Gastroesophageal sphincter (tissue), 4 donors: ENCODE measurements at regions not wholly inside any gene's neighbourhood (a gene's known extent, or its start where the extent isn't known, plus 50 kb on each side); places are given as distances from the start of the nearest gene placed in this dataset.
A peak's percentile ranks its signal among the peaks of the same experiment; 100 is the strongest.

Experiments
- ATAC-seq: fragments of 150-250 bp; one replicate; pipeline ENCODE4 v1.9.1; 2016; ENCODE audit warnings: mild to moderate bottlenecking, moderate library complexity
- H3K27ac ChIP-seq, 4 donors: fragments of 200-600 bp; sonication (generic) in 3 of 4; 1 replicate in 3 of 4; 2 replicates in 1 of 4; pipeline ENCODE4 v1.5.1; 2016 to 2019
- H3K27me3 ChIP-seq: fragments of 200-600 bp; sonication (generic); one replicate; pipeline ENCODE4 v1.5.1; 2019
- H3K36me3 ChIP-seq, 2 donors: fragments of 200-600 bp; sonication (generic); one replicate each; pipeline ENCODE4 v1.5.1; 2019; ENCODE audit warnings: control low read depth in 1 of 2
- H3K4me1 ChIP-seq, 3 donors: fragments of 200-600 bp; sonication (generic); 1 replicate in 2 of 3; 2 replicates in 1 of 3; pipeline ENCODE4 v1.5.1; 2016 to 2019; ENCODE audit warnings: control low read depth in 2 of 3
- H3K4me3 ChIP-seq, 2 donors: fragments of 200-600 bp; sonication (generic); one replicate each; pipeline ENCODE4 v1.5.1; 2019; ENCODE audit warnings: mild to moderate bottlenecking in 1 of 2, moderate library complexity in 1 of 2
- H3K9me3 ChIP-seq, 3 donors: fragments of 200-600 bp; sonication (generic); one replicate each; pipeline ENCODE4 v1.5.1; 2017 to 2019; ENCODE audit warnings: control low read depth in 2 of 3
- CTCF ChIP-seq, 4 experiments: fragments of 200-600 bp in 2 of 4; fragments of 450-650 bp in 2 of 4; sonication (generic) in 1 of 4; IDR thresholded peaks; one replicate each; pipeline ENCODE4 v1.5.1; 2017 to 2019; ENCODE audit warnings: antibody characterized with exemption in 4 of 4, mild to moderate bottlenecking in 2 of 4, moderate library complexity in 2 of 4
- EP300 ChIP-seq: sonication (generic); formaldehyde crosslinking; IDR thresholded peaks from one replicate; pipeline ENCODE4 v1.6.1; 2017; ENCODE audit warnings: antibody characterized with exemption, mild to moderate bottlenecking
- POLR2A ChIP-seq, 2 donors: fragments of 450-650 bp; IDR thresholded peaks; one replicate each; pipeline ENCODE4 v1.6.1; 2017; ENCODE audit warnings: antibody characterized with exemption in 2 of 2, mild to moderate bottlenecking in 2 of 2, moderate library complexity in 1 of 2
- POLR2AphosphoS5 ChIP-seq: sonication (generic); formaldehyde crosslinking; IDR thresholded peaks from one replicate; pipeline ENCODE4 v1.6.1; 2017; ENCODE audit warnings: antibody characterized with exemption
- WGBS, 2 donors: methylation state at CpG; one replicate each; pipeline ENCODE4 v1.1.5; 2018; ENCODE audit warnings: low coverage in 1 of 2; 5-methylcytosine and 5-hydroxymethylcytosine counted together

GRCh38 chr2:43139996-43140621 is 86.3 kb downstream of the ZFP36L2 start:
- H3K27me3 ChIP-seq, result no peaks in the 10 kb centered on the region
- no peak for TF ChIP-seq CTCF (IDR thresholded peaks at IDR 0.05)
- TF ChIP-seq POLR2A (IDR thresholded peaks at IDR 0.05), result no peak
- no peak for TF ChIP-seq EP300
- no peak for TF ChIP-seq POLR2AphosphoS5
- no peaks in the 10 kb centered on the region for H3K36me3 ChIP-seq
- H3K27ac ChIP-seq, result peak overlapping the region in 3 of 4 donors; percentile 18 to 39 (median 38)
- no peak overlapping the region for H3K4me3 ChIP-seq
- peaks cover 0 to 23% (median 0%) of the 10 kb centered on the region in 3 donors for H3K4me1 ChIP-seq
- H3K9me3 ChIP-seq, result no peaks in the 10 kb centered on the region
- WGBS, 2 donors, result 50 to 74% methylated on average over 4 to 5 of the region's 11 CpGs
- ATAC-seq, result no peak

GRCh38 chr2:43139501-43139900 is 86.9 kb downstream of the ZFP36L2 start:
- peak overlapping the region in 1 of 4 donors; percentile 39 for H3K27ac ChIP-seq

GRCh38 chr2:43138441-43138840 is 88.0 kb downstream of the ZFP36L2 start:
- H3K9me3 ChIP-seq, result no peaks in the 10 kb centered on the region
- TF ChIP-seq POLR2A (IDR thresholded peaks at IDR 0.05) (no peak), EP300 (no peak), CTCF (IDR thresholded peaks at IDR 0.05) (no peak), POLR2AphosphoS5 (no peak)
- H3K27me3 ChIP-seq, result no peaks in the 10 kb centered on the region
- no peak overlapping the region for H3K4me3 ChIP-seq
- H3K36me3 ChIP-seq, result no peaks in the 10 kb centered on the region
- WGBS, 2 donors, result 97 to 100% methylated on average over 3 of the region's 3 CpGs
- ATAC-seq, result no peak
- peaks cover 0 to 37% (median 0%) of the 10 kb centered on the region in 3 donors for H3K4me1 ChIP-seq
- no peak overlapping the region for H3K27ac ChIP-seq

More at GRCh38 chr2:43139501-43139900, 86.9 kb downstream of the ZFP36L2 start:
- no peak overlapping the region for H3K4me3 ChIP-seq
- TF ChIP-seq CTCF (IDR thresholded peaks at IDR 0.05) (no peak), POLR2AphosphoS5 (no peak), POLR2A (IDR thresholded peaks at IDR 0.05) (no peak), EP300 (no peak)
- H3K4me1 ChIP-seq, result peaks cover 0 to 27% (median 0%) of the 10 kb centered on the region in 3 donors
- no peaks in the 10 kb centered on the region for H3K9me3 ChIP-seq
- 90 to 100% methylated on average over 2 of the region's 4 CpGs for WGBS, 2 donors
- no peak for ATAC-seq
- H3K27me3 ChIP-seq, result no peaks in the 10 kb centered on the region
- H3K36me3 ChIP-seq, result no peaks in the 10 kb centered on the region

- Histone ChIP-seq H3K4me1 (peaks cover 0 to 53% (median 2%) of the 10 kb centered on the region in 3 donors), H3K9me3 (no peaks in the 10 kb centered on the region), H3K27ac (peak overlapping the region in 1 of 4 donors; percentile 32), H3K36me3 (no peaks in the 10 kb centered on the region), H3K4me3 (no peak overlapping the region), H3K27me3 (no peaks in the 10 kb centered on the region)
- 68 to 86% methylated on average over 5 of the region's 10 CpGs for WGBS, 2 donors
- no peak for ATAC-seq
- TF ChIP-seq POLR2AphosphoS5, result no peak
- TF ChIP-seq POLR2A (IDR thresholded peaks at IDR 0.05), result no peak
Observed at GRCh38 chr2:43136876-43137275, 89.5 kb downstream of the ZFP36L2 start.

- no peak for ATAC-seq
- Histone ChIP-seq H3K36me3 (no peaks in the 10 kb centered on the region), H3K4me1 (peaks cover 0 to 60% (median 4%) of the 10 kb centered on the region in 3 donors), H3K27ac (peak overlapping the region in 2 of 4 donors; percentile 19 to 52), H3K4me3 (no peak overlapping the region), H3K9me3 (no peaks in the 10 kb centered on the region), H3K27me3 (no peaks in the 10 kb centered on the region)
- 86 to 90% methylated on average over 4 to 7 of the region's 11 CpGs for WGBS, 2 donors
- no peak for TF ChIP-seq POLR2AphosphoS5
- no peak for TF ChIP-seq CTCF (IDR thresholded peaks at IDR 0.05)
- TF ChIP-seq EP300, result no peak
- no peak for TF ChIP-seq POLR2A (IDR thresholded peaks at IDR 0.05)
Observed at GRCh38 chr2:43136011-43136799, 90.2 kb downstream of the ZFP36L2 start.
